ENCODE measurements at regions not wholly inside any gene's neighbourhood (a gene's known extent, or its start where the extent isn't known, plus 50 kb on each side); places are given as distances from the start of the nearest gene placed in this dataset.

GRCh38 chr9:107705521-107705920, 216.0 kb upstream of the KLF4 start:
- H3K4me1 ChIP-seq (ENCODE audit: insufficient read depth, low read length, severe bottlenecking) = no peaks in the 10 kb centered on the region
- H3K79me2 ChIP-seq (ENCODE audit: insufficient read depth, low read length) = no peaks in the 10 kb centered on the region
- H3K9me2 ChIP-seq (ENCODE audit: low read depth, low read length) = no peaks in the 10 kb centered on the region

GRCh38 chr9:107704774-107705173, 215.2 kb upstream of the KLF4 start:
- no peaks in the 10 kb centered on the region for H4K20me1 ChIP-seq (ENCODE audit: insufficient read depth, low read length)
- H3K79me2 ChIP-seq (ENCODE audit: insufficient read depth, low read length) = no peaks in the 10 kb centered on the region
- no peaks in the 10 kb centered on the region for H3K9me2 ChIP-seq (ENCODE audit: low read depth, low read length)
- no peaks in the 10 kb centered on the region for H3K27me3 ChIP-seq (ENCODE audit: insufficient read depth, low read length)
- H3K4me3 ChIP-seq (ENCODE audit: low read depth, low read length, poor library complexity, severe bottlenecking) = no peak overlapping the region
- no peaks in the 10 kb centered on the region for H3K9me3 ChIP-seq (ENCODE audit: low read length)
- no peak overlapping the region for H3K27ac ChIP-seq (ENCODE audit: low read depth, low read length, poor library complexity, severe bottlenecking)
- no peak overlapping the region for H3K9ac ChIP-seq (ENCODE audit: low read length)
- H3F3A ChIP-seq (ENCODE audit: insufficient read depth, low read length) = no peaks in the 10 kb centered on the region
- no peaks in the 10 kb centered on the region for H3K36me3 ChIP-seq (ENCODE audit: insufficient read depth, low read length)
- H2AFZ ChIP-seq (ENCODE audit: low read length) = no peak overlapping the region
- no peaks in the 10 kb centered on the region for H3K4me1 ChIP-seq (ENCODE audit: insufficient read depth, low read length, severe bottlenecking)
- H3K4me2 ChIP-seq (ENCODE audit: low read length) = no peak overlapping the region
- TF ChIP-seq EZH2 (IDR thresholded peaks at IDR 0.05; ENCODE audit: borderline replicate concordance, low read length) (no peak), CTCF (IDR thresholded peaks at IDR 0.05; ENCODE audit: low read length) (no peak)

More at GRCh38 chr9:107705521-107705920, 216.0 kb upstream of the KLF4 start:
- Histone ChIP-seq H2AFZ (ENCODE audit: low read length) (no peak overlapping the region), H3K27ac (ENCODE audit: low read depth, low read length, poor library complexity, severe bottlenecking) (no peak overlapping the region), H3K4me3 (ENCODE audit: low read depth, low read length, poor library complexity, severe bottlenecking) (no peak overlapping the region), H4K20me1 (ENCODE audit: insufficient read depth, low read length) (no peaks in the 10 kb centered on the region), H3K27me3 (ENCODE audit: insufficient read depth, low read length) (no peaks in the 10 kb centered on the region), H3K36me3 (ENCODE audit: insufficient read depth, low read length) (no peaks in the 10 kb centered on the region), H3K4me2 (ENCODE audit: low read length) (no peak overlapping the region), H3K9me3 (ENCODE audit: low read length) (no peaks in the 10 kb centered on the region), H3F3A (ENCODE audit: insufficient read depth, low read length) (no peaks in the 10 kb centered on the region), H3K9ac (ENCODE audit: low read length) (no peak overlapping the region)
- TF ChIP-seq CTCF (IDR thresholded peaks at IDR 0.05; ENCODE audit: low read length) = no peak

- no peaks in the 10 kb centered on the region for H3K4me1 ChIP-seq (ENCODE audit: insufficient read depth, low read length, severe bottlenecking)
Measured at GRCh38 chr9:107703651-107704050, 214.1 kb upstream of the KLF4 start.

More at GRCh38 chr9:107703651-107704050, 214.1 kb upstream of the KLF4 start:
- H2AFZ ChIP-seq (ENCODE audit: low read length) = no peak overlapping the region
- H3K79me2 ChIP-seq (ENCODE audit: insufficient read depth, low read length) = no peaks in the 10 kb centered on the region
- no peaks in the 10 kb centered on the region for H3K36me3 ChIP-seq (ENCODE audit: insufficient read depth, low read length)
- H3K27ac ChIP-seq (ENCODE audit: low read depth, low read length, poor library complexity, severe bottlenecking) = no peak overlapping the region
- no peaks in the 10 kb centered on the region for H4K20me1 ChIP-seq (ENCODE audit: insufficient read depth, low read length)
- H3K4me3 ChIP-seq (ENCODE audit: low read depth, low read length, poor library complexity, severe bottlenecking) = no peak overlapping the region
- no peak overlapping the region for H3K9ac ChIP-seq (ENCODE audit: low read length)
- no peaks in the 10 kb centered on the region for H3K27me3 ChIP-seq (ENCODE audit: insufficient read depth, low read length)
- no peaks in the 10 kb centered on the region for H3K9me3 ChIP-seq (ENCODE audit: low read length)
- no peaks in the 10 kb centered on the region for H3K9me2 ChIP-seq (ENCODE audit: low read depth, low read length)
- H3K4me2 ChIP-seq (ENCODE audit: low read length) = no peak overlapping the region
- H3F3A ChIP-seq (ENCODE audit: insufficient read depth, low read length) = no peaks in the 10 kb centered on the region
- TF ChIP-seq EZH2 (IDR thresholded peaks at IDR 0.05; ENCODE audit: borderline replicate concordance, low read length) (no peak), CTCF (IDR thresholded peaks at IDR 0.05; ENCODE audit: low read length) (no peak)

Measured in OCI-LY1 (cell line).